NCI-H2081 treated with DMSO at 0.1 percent for 48 hours (cell line): ENCODE measurements at regions not wholly inside any gene's neighbourhood (a gene's known extent, or its start where the extent isn't known, plus 50 kb on each side); places are given as distances from the start of the nearest gene placed in this dataset.
"Not testable (repeated sequence)": the region's sequence is repeated elsewhere in the genome, so short reads cannot be mapped to it uniquely, and the experiment has no call there.

Experiments used
- DNase-seq: peaks from one replicate; lab custom pipeline; 2025; lab: John Stamatoyannopoulos, UW

- no peak for DNase-seq
Observed at GRCh38 chr9:73219985-73220626, 68.4 kb downstream of the ANXA1 start.

- no peak for DNase-seq
Observed at GRCh38 chr9:73223594-73223993, 71.9 kb downstream of the ANXA1 start.

GRCh38 chr9:73229543-73229942 lies 77.9 kb downstream of the ANXA1 start:
- no peak for DNase-seq

GRCh38 chr9:73230251-73230650 lies 78.6 kb downstream of the ANXA1 start:
- no peak for DNase-seq

GRCh38 chr9:73231203-73231602 lies 79.5 kb downstream of the ANXA1 start:
- DNase-seq = no peak

GRCh38 chr9:73233359-73234007 lies 81.8 kb downstream of the ANXA1 start:
- DNase-seq = no peak

GRCh38 chr9:73234008-73234360 lies 82.3 kb downstream of the ANXA1 start:
- DNase-seq = no peak

- DNase-seq = no peak
Observed at GRCh38 chr9:73237140-73237539, 85.5 kb downstream of the ANXA1 start.

GRCh38 chr9:73239570-73240265 lies 88.1 kb downstream of the ANXA1 start:
- DNase-seq = no peak

GRCh38 chr9:73243078-73243477 lies 91.4 kb downstream of the ANXA1 start:
- no peak for DNase-seq

- DNase-seq = no peak
Observed at GRCh38 chr9:73259086-73259696, 107.5 kb downstream of the ANXA1 start.

- DNase-seq = no peak
Observed at GRCh38 chr9:73260506-73260905, 108.8 kb downstream of the ANXA1 start.

GRCh38 chr9:73264631-73265030 lies 113.0 kb downstream of the ANXA1 start:
- no peak for DNase-seq

GRCh38 chr9:73265876-73266275 lies 114.2 kb downstream of the ANXA1 start:
- DNase-seq = no peak

GRCh38 chr9:73269430-73270101 lies 117.9 kb downstream of the ANXA1 start:
- DNase-seq = no peak

GRCh38 chr9:73270967-73271721 lies 119.5 kb downstream of the ANXA1 start:
- no peak for DNase-seq

GRCh38 chr9:73280113-73280512 lies 128.4 kb downstream of the ANXA1 start:
- no peak for DNase-seq

GRCh38 chr9:73284377-73284776 lies 132.7 kb downstream of the ANXA1 start:
- no peak for DNase-seq

- no peak for DNase-seq
Observed at GRCh38 chr9:73294336-73294735, 142.7 kb downstream of the ANXA1 start.

- no peak for DNase-seq
Observed at GRCh38 chr9:73325983-73326382, 174.3 kb downstream of the ANXA1 start.

- DNase-seq = no peak
Observed at GRCh38 chr9:73327149-73327548, 175.5 kb downstream of the ANXA1 start.

GRCh38 chr9:73337182-73337581 lies 185.5 kb downstream of the ANXA1 start:
- DNase-seq = not testable (repeated sequence)
